ENCODE measurements at regions not wholly inside any gene's neighbourhood (a gene's known extent, or its start where the extent isn't known, plus 50 kb on each side); places are given as distances from the start of the nearest gene placed in this dataset.

DNA sequence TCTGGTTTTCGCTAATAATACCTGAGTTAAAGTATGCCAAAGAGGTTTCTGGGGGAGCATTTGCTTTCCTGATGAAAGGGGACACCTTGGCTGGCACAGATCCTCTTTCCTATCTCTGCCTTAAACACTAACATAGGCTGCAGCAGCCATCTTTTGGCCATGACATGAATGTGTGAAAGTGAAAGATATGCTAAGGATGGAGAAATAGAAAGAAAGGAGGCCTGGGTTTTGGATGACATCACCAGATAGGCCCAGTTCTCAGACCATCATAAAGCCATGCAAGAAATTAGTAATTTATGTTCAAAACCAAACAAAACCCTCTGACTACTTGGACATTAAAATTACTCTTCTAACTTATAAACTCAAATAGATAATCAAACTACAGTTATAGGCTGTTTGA is 279.7 kb downstream of the COG6 start:
- Histone ChIP-seq H3K27ac (ENCODE audit: low read depth in 1 of 2, low read length in 2 of 2) (no peak overlapping the region), H3K4me3 (replicated peaks in 1 of 3; ENCODE audit: low read depth in 2 of 3, low read length in 3 of 3) (no peak overlapping the region), H3K79me2 (ENCODE audit: insufficient read depth, low read length) (no peaks in the 10 kb centered on the region), H4K20me1 (ENCODE audit: insufficient read depth, low read length) (no peaks in the 10 kb centered on the region), H3K4me1 (ENCODE audit: control insufficient read depth in 1 of 2, insufficient read depth in 2 of 2, low read length in 2 of 2) (no peaks in the 10 kb centered on the region), H2AFZ (ENCODE audit: insufficient read depth, low read depth, low read length, poor library complexity, severe bottlenecking) (no peak overlapping the region), H3K27me3 (ENCODE audit: control insufficient read depth in 2 of 2, insufficient read depth in 2 of 2, low read length in 2 of 2) (no peaks in the 10 kb centered on the region), H3K9ac (ENCODE audit: insufficient read depth, low read length, poor library complexity, severe bottlenecking) (no peak overlapping the region), H3K4me2 (replicated peaks; ENCODE audit: extremely low read depth, low read length, poor library complexity, severe bottlenecking) (no peak overlapping the region), H3K9me3 (replicated peaks in 1 of 2; ENCODE audit: control insufficient read depth in 1 of 2, insufficient read depth in 1 of 2, low read length in 2 of 2) (no peaks in the 10 kb centered on the region), H3K36me3 (replicated peaks in 1 of 2; ENCODE audit: control insufficient read depth in 1 of 2, insufficient read depth in 2 of 2, low read length in 2 of 2) (no peaks in the 10 kb centered on the region)
- Mint-ChIP-seq H3K27me3 (ENCODE audit: low read depth in 3 of 3) (no peaks in the 10 kb centered on the region), H3K9me3 (peaks cover 0 to 3% (median 2%) of the 10 kb centered on the region in 7 donors), H3K4me3 (no peak overlapping the region), H3K27ac (no peak overlapping the region), H3K4me1 (no peaks in the 10 kb centered on the region), H3K36me3 (no peaks in the 10 kb centered on the region)
- DNase-seq: no peak
- intact Hi-C loops (cut with micrococcal nuclease): no loop called here
- no CpG with 5 or more reads among the region's 1 CpG for WGBS (ENCODE audit: insufficient coverage)
- TF ChIP-seq, protein P1, sequence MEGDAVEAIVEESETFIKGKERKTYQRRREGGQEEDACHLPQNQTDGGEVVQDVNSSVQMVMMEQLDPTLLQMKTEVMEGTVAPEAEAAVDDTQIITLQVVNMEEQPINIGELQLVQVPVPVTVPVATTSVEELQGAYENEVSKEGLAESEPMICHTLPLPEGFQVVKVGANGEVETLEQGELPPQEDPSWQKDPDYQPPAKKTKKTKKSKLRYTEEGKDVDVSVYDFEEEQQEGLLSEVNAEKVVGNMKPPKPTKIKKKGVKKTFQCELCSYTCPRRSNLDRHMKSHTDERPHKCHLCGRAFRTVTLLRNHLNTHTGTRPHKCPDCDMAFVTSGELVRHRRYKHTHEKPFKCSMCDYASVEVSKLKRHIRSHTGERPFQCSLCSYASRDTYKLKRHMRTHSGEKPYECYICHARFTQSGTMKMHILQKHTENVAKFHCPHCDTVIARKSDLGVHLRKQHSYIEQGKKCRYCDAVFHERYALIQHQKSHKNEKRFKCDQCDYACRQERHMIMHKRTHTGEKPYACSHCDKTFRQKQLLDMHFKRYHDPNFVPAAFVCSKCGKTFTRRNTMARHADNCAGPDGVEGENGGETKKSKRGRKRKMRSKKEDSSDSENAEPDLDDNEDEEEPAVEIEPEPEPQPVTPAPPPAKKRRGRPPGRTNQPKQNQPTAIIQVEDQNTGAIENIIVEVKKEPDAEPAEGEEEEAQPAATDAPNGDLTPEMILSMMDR (IDR thresholded peaks at IDR 0.05): no peak

DNA sequence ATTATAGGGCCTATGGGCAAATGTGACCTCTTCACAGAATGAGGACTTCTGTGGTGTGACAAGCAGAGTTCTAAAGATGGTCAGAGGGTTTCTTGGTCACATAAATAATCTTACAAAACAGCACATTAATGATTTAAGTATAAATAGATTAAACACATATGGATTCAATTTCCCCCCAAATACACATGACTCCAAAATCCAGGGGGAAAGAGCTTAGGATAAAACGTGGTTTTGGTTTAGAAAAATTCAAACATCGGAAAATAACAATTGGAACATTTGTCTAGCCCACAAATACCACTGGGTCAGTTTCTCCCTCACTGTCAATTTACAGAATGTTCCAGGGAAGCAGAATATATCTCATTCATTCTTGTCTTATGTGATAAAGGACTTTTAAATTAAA is 283.1 kb downstream of the COG6 start:
- Histone ChIP-seq H3K4me1 (ENCODE audit: control insufficient read depth in 1 of 2, insufficient read depth in 2 of 2, low read length in 2 of 2) (no peaks in the 10 kb centered on the region), H3K79me2 (ENCODE audit: insufficient read depth, low read length) (no peaks in the 10 kb centered on the region), H2AFZ (ENCODE audit: insufficient read depth, low read depth, low read length, poor library complexity, severe bottlenecking) (no peak overlapping the region), H3K27me3 (ENCODE audit: control insufficient read depth in 2 of 2, insufficient read depth in 2 of 2, low read length in 2 of 2) (no peaks in the 10 kb centered on the region), H3K4me2 (replicated peaks; ENCODE audit: extremely low read depth, low read length, poor library complexity, severe bottlenecking) (no peak overlapping the region), H3K36me3 (replicated peaks in 1 of 2; ENCODE audit: control insufficient read depth in 1 of 2, insufficient read depth in 2 of 2, low read length in 2 of 2) (no peaks in the 10 kb centered on the region), H3K9me3 (replicated peaks in 1 of 2; ENCODE audit: control insufficient read depth in 1 of 2, insufficient read depth in 1 of 2, low read length in 2 of 2) (no peaks in the 10 kb centered on the region), H4K20me1 (ENCODE audit: insufficient read depth, low read length) (no peaks in the 10 kb centered on the region), H3K9ac (ENCODE audit: insufficient read depth, low read length, poor library complexity, severe bottlenecking) (no peak overlapping the region), H3K27ac (ENCODE audit: low read depth in 1 of 2, low read length in 2 of 2) (no peak overlapping the region), H3K4me3 (replicated peaks in 1 of 3; ENCODE audit: low read depth in 2 of 3, low read length in 3 of 3) (no peak overlapping the region)
- no peaks in the 10 kb centered on the region for H3K9me3 Mint-ChIP-seq
- H3K27me3 Mint-ChIP-seq (ENCODE audit: low read depth in 3 of 3): no peaks in the 10 kb centered on the region
- peaks cover 2% of the 10 kb centered on the region for H3K4me1 Mint-ChIP-seq
- no CpG with 5 or more reads among the region's 2 CpGs for WGBS (ENCODE audit: insufficient coverage)
- intact Hi-C loops (cut with micrococcal nuclease): no loop called here
- H3K36me3 Mint-ChIP-seq: no peaks in the 10 kb centered on the region
- H3K27ac Mint-ChIP-seq: no peak overlapping the region
- H3K4me3 Mint-ChIP-seq: no peak overlapping the region
- DNase-seq: no peak
- TF ChIP-seq, protein P1 (IDR thresholded peaks at IDR 0.05): no peak
